ENCODE measurements at regions not wholly inside any gene's neighbourhood (a gene's known extent, or its start where the extent isn't known, plus 50 kb on each side); places are given as distances from the start of the nearest gene placed in this dataset.

- H3K27ac ChIP-seq (ENCODE audit: low read depth, low read length): peak overlapping the region; percentile 97
- no peak for TF ChIP-seq EZH2phosphoT487 (IDR thresholded peaks at IDR 0.05; ENCODE audit: borderline replicate concordance, low read length)
- TF ChIP-seq, protein P1, sequence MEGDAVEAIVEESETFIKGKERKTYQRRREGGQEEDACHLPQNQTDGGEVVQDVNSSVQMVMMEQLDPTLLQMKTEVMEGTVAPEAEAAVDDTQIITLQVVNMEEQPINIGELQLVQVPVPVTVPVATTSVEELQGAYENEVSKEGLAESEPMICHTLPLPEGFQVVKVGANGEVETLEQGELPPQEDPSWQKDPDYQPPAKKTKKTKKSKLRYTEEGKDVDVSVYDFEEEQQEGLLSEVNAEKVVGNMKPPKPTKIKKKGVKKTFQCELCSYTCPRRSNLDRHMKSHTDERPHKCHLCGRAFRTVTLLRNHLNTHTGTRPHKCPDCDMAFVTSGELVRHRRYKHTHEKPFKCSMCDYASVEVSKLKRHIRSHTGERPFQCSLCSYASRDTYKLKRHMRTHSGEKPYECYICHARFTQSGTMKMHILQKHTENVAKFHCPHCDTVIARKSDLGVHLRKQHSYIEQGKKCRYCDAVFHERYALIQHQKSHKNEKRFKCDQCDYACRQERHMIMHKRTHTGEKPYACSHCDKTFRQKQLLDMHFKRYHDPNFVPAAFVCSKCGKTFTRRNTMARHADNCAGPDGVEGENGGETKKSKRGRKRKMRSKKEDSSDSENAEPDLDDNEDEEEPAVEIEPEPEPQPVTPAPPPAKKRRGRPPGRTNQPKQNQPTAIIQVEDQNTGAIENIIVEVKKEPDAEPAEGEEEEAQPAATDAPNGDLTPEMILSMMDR (IDR thresholded peaks at IDR 0.05; ENCODE audit: low read depth, low read length, poor library complexity, severe bottlenecking): peak; percentile 35
- H3K4me2 ChIP-seq (ENCODE audit: low read length): peak overlapping the region; percentile 84
- H3K4me1 ChIP-seq (ENCODE audit: control insufficient read depth, low read length): peaks cover 96% of the 10 kb centered on the region
- H3K9me2 ChIP-seq (replicated peaks; ENCODE audit: control insufficient read depth, low read length): no peaks in the 10 kb centered on the region
- peak overlapping the region; percentile 68 for H3K4me3 ChIP-seq (ENCODE audit: low read length)
- H3K9me3 ChIP-seq (ENCODE audit: control insufficient read depth, insufficient read depth, low read length): no peaks in the 10 kb centered on the region
- peaks cover 17% of the 10 kb centered on the region for H3F3A ChIP-seq (ENCODE audit: control insufficient read depth, insufficient read depth)
- H3K79me2 ChIP-seq (ENCODE audit: control insufficient read depth, low read length): no peaks in the 10 kb centered on the region
- H3K27me3 ChIP-seq (ENCODE audit: control insufficient read depth, low read length): no peaks in the 10 kb centered on the region
- no peaks in the 10 kb centered on the region for H4K20me1 ChIP-seq (ENCODE audit: control insufficient read depth, insufficient read depth, low read depth, low read length)
- no peaks in the 10 kb centered on the region for H3K36me3 ChIP-seq (ENCODE audit: control insufficient read depth, low read length)
Observed at GRCh38 chr6:15901141-15902115, 227.5 kb upstream of the MYLIP start.

- H3F3A ChIP-seq (ENCODE audit: control insufficient read depth, insufficient read depth): peaks cover 18% of the 10 kb centered on the region
- H3K27me3 ChIP-seq (ENCODE audit: control insufficient read depth, low read length): no peaks in the 10 kb centered on the region
- no peaks in the 10 kb centered on the region for H3K79me2 ChIP-seq (ENCODE audit: control insufficient read depth, low read length)
- TF ChIP-seq, protein P1 (IDR thresholded peaks at IDR 0.05; ENCODE audit: low read depth, low read length, poor library complexity, severe bottlenecking): no peak
- no peak for TF ChIP-seq EZH2phosphoT487 (IDR thresholded peaks at IDR 0.05; ENCODE audit: borderline replicate concordance, low read length)
- no peak overlapping the region for H3K27ac ChIP-seq (ENCODE audit: low read depth, low read length)
- no peak overlapping the region for H3K4me2 ChIP-seq (ENCODE audit: low read length)
- H3K4me1 ChIP-seq (ENCODE audit: control insufficient read depth, low read length): peaks cover 82% of the 10 kb centered on the region
- H3K4me3 ChIP-seq (ENCODE audit: low read length): no peak overlapping the region
- no peaks in the 10 kb centered on the region for H3K9me2 ChIP-seq (replicated peaks; ENCODE audit: control insufficient read depth, low read length)
- no peaks in the 10 kb centered on the region for H4K20me1 ChIP-seq (ENCODE audit: control insufficient read depth, insufficient read depth, low read depth, low read length)
- H3K9me3 ChIP-seq (ENCODE audit: control insufficient read depth, insufficient read depth, low read length): no peaks in the 10 kb centered on the region
- no peaks in the 10 kb centered on the region for H3K36me3 ChIP-seq (ENCODE audit: control insufficient read depth, low read length)
Observed at GRCh38 chr6:15898693-15899092, 230.2 kb upstream of the MYLIP start.

- no peaks in the 10 kb centered on the region for H3K79me2 ChIP-seq (ENCODE audit: control insufficient read depth, low read length)
- H3K9me3 ChIP-seq (ENCODE audit: control insufficient read depth, insufficient read depth, low read length): peaks cover 2% of the 10 kb centered on the region; the same call in 1 of the 2 replicates
- H3K36me3 ChIP-seq (ENCODE audit: control insufficient read depth, low read length): no peaks in the 10 kb centered on the region
- peak overlapping the region; percentile 39 for H3K4me2 ChIP-seq (ENCODE audit: low read length)
- H3K27ac ChIP-seq (ENCODE audit: low read depth, low read length): peak overlapping the region; percentile 3; the same call in 1 of the 2 replicates
- peaks cover 67% of the 10 kb centered on the region for H3K4me1 ChIP-seq (ENCODE audit: control insufficient read depth, low read length)
- no peaks in the 10 kb centered on the region for H4K20me1 ChIP-seq (ENCODE audit: control insufficient read depth, insufficient read depth, low read depth, low read length)
- no peaks in the 10 kb centered on the region for H3K27me3 ChIP-seq (ENCODE audit: control insufficient read depth, low read length)
- no peak for TF ChIP-seq EZH2phosphoT487 (IDR thresholded peaks at IDR 0.05; ENCODE audit: borderline replicate concordance, low read length)
- TF ChIP-seq, protein P1 (IDR thresholded peaks at IDR 0.05; ENCODE audit: low read depth, low read length, poor library complexity, severe bottlenecking): no peak
- H3K9me2 ChIP-seq (replicated peaks; ENCODE audit: control insufficient read depth, low read length): no peaks in the 10 kb centered on the region
- peaks cover 15% of the 10 kb centered on the region for H3F3A ChIP-seq (ENCODE audit: control insufficient read depth, insufficient read depth)
- peak overlapping the region; percentile 7 for H3K4me3 ChIP-seq (ENCODE audit: low read length)
Observed at GRCh38 chr6:15897063-15897876, 231.6 kb upstream of the MYLIP start.

Measured in DOHH2 (cell line).